ENCODE measurements at regions not wholly inside any gene's neighbourhood (a gene's known extent, or its start where the extent isn't known, plus 50 kb on each side); places are given as distances from the start of the nearest gene placed in this dataset.

- DNase-seq (ENCODE audit: low read depth) = peak; percentile 1
- TF ChIP-seq, protein P1, sequence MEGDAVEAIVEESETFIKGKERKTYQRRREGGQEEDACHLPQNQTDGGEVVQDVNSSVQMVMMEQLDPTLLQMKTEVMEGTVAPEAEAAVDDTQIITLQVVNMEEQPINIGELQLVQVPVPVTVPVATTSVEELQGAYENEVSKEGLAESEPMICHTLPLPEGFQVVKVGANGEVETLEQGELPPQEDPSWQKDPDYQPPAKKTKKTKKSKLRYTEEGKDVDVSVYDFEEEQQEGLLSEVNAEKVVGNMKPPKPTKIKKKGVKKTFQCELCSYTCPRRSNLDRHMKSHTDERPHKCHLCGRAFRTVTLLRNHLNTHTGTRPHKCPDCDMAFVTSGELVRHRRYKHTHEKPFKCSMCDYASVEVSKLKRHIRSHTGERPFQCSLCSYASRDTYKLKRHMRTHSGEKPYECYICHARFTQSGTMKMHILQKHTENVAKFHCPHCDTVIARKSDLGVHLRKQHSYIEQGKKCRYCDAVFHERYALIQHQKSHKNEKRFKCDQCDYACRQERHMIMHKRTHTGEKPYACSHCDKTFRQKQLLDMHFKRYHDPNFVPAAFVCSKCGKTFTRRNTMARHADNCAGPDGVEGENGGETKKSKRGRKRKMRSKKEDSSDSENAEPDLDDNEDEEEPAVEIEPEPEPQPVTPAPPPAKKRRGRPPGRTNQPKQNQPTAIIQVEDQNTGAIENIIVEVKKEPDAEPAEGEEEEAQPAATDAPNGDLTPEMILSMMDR (IDR thresholded peaks at IDR 0.05; ENCODE audit: insufficient read depth, low read length, poor library complexity, severe bottlenecking) = no peak
- H3K4me3 ChIP-seq (ENCODE audit: low read depth, low read length) = no peak overlapping the region
- no peaks in the 10 kb centered on the region for H3K36me3 ChIP-seq (ENCODE audit: control insufficient read depth, insufficient read depth, low read length)
- H3K27me3 ChIP-seq (ENCODE audit: control insufficient read depth, insufficient read depth, low read length) = no peaks in the 10 kb centered on the region
Measured at GRCh38 chr3:87397211-87397610, 120.8 kb upstream of the POU1F1 start.

- TF ChIP-seq, protein P1 (IDR thresholded peaks at IDR 0.05; ENCODE audit: insufficient read depth, low read length, poor library complexity, severe bottlenecking) = no peak
Measured at GRCh38 chr3:87390821-87391220, 114.4 kb upstream of the POU1F1 start.

GRCh38 chr3:87390353-87390752 is 114.0 kb upstream of the POU1F1 start:
- TF ChIP-seq, protein P1 (IDR thresholded peaks at IDR 0.05; ENCODE audit: insufficient read depth, low read length, poor library complexity, severe bottlenecking) = no peak
- Histone ChIP-seq H3K4me3 (ENCODE audit: low read depth, low read length) (no peak overlapping the region), H3K27me3 (ENCODE audit: control insufficient read depth, insufficient read depth, low read length) (no peaks in the 10 kb centered on the region), H3K36me3 (ENCODE audit: control insufficient read depth, insufficient read depth, low read length) (no peaks in the 10 kb centered on the region)
- no peak for DNase-seq (ENCODE audit: low read depth)

More at GRCh38 chr3:87390821-87391220, 114.4 kb upstream of the POU1F1 start:
- H3K27me3 ChIP-seq (ENCODE audit: control insufficient read depth, insufficient read depth, low read length) = no peaks in the 10 kb centered on the region
- H3K36me3 ChIP-seq (ENCODE audit: control insufficient read depth, insufficient read depth, low read length) = no peaks in the 10 kb centered on the region
- no peak for DNase-seq (ENCODE audit: low read depth)
- no peak overlapping the region for H3K4me3 ChIP-seq (ENCODE audit: low read depth, low read length)

GRCh38 chr3:87375231-87375682 is 98.9 kb upstream of the POU1F1 start:
- TF ChIP-seq, protein P1 (IDR thresholded peaks at IDR 0.05; ENCODE audit: insufficient read depth, low read length, poor library complexity, severe bottlenecking) = no peak
- Histone ChIP-seq H3K4me3 (ENCODE audit: low read depth, low read length) (no peak overlapping the region), H3K27me3 (ENCODE audit: control insufficient read depth, insufficient read depth, low read length) (no peaks in the 10 kb centered on the region), H3K36me3 (ENCODE audit: control insufficient read depth, insufficient read depth, low read length) (no peaks in the 10 kb centered on the region)
- no peak for DNase-seq (ENCODE audit: low read depth)

DNA sequence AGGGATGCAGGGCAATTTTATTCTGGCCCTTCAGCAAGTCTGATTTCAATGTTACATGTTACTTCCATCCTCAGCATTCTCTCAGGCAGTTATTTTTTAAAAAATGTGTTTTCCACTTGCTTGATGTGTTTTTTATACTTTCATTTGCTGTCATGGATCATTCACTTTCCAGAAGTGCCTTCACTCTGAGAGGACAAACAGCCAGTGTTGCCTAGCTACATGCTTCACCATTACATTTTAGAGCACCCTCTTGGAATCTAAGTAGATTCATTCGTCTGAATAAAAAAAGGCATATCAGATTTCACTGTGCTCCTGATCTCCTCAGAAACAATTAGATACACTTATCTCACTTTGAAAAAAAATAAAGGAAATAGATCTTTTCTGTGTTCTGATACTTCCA is 93.6 kb upstream of the POU1F1 start:
- peak; percentile 7 for DNase-seq (ENCODE audit: low read depth)
- Histone ChIP-seq H3K4me3 (ENCODE audit: low read depth, low read length) (no peak overlapping the region), H3K27me3 (ENCODE audit: control insufficient read depth, insufficient read depth, low read length) (no peaks in the 10 kb centered on the region), H3K36me3 (ENCODE audit: control insufficient read depth, insufficient read depth, low read length) (no peaks in the 10 kb centered on the region)
- TF ChIP-seq, protein P1 (IDR thresholded peaks at IDR 0.05; ENCODE audit: insufficient read depth, low read length, poor library complexity, severe bottlenecking) = no peak

DNA sequence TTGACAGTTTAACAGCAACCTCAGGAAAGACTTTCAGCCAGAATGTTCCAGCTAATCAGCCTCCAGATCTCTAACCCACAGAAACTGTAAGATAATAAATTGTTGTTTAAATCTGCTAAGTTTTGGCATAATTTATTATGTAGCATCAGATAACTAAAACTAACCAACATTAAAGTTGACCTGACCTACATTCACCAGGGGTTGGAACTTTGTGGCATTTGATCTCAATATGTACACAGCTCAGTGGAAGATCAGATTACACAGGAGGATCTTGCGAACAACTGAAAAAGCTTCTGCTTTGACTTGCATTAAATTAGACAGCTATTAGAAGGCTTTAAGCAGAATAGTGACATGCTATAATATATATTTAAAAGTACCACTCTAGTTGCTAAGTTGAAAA is 91.4 kb upstream of the POU1F1 start:
- DNase-seq (ENCODE audit: low read depth) = no peak

More for the DNA sequence above, 91.4 kb upstream of the POU1F1 start:
- Histone ChIP-seq H3K4me3 (ENCODE audit: low read depth, low read length) (no peak overlapping the region), H3K36me3 (ENCODE audit: control insufficient read depth, insufficient read depth, low read length) (no peaks in the 10 kb centered on the region), H3K27me3 (ENCODE audit: control insufficient read depth, insufficient read depth, low read length) (no peaks in the 10 kb centered on the region)
- TF ChIP-seq, protein P1 (IDR thresholded peaks at IDR 0.05; ENCODE audit: insufficient read depth, low read length, poor library complexity, severe bottlenecking) = no peak

All from kidney epithelial cell (primary cell).